DOHH2 (cell line): ENCODE measurements at regions not wholly inside any gene's neighbourhood (a gene's known extent, or its start where the extent isn't known, plus 50 kb on each side); places are given as distances from the start of the nearest gene placed in this dataset.

ENCODE experiments used
- CTCF ChIP-seq: fragments of 200-600 bp; sonication (generic); IDR thresholded peaks from one replicate; pipeline ENCODE4 v1.5.1; 2014; ENCODE audit warnings: antibody characterized with exemption, mild to moderate bottlenecking, low read depth, low read length; ENCODE audit not compliant: poor library complexity, severe bottlenecking
- EZH2phosphoT487 ChIP-seq: fragments of 200-600 bp; sonication (generic); IDR thresholded peaks from 2 replicates; pipeline ENCODE4 v1.6.1; 2017; ENCODE audit warnings: borderline replicate concordance, mild to moderate bottlenecking, antibody characterized with exemption, low read length, moderate library complexity, mixed read lengths

DNA sequence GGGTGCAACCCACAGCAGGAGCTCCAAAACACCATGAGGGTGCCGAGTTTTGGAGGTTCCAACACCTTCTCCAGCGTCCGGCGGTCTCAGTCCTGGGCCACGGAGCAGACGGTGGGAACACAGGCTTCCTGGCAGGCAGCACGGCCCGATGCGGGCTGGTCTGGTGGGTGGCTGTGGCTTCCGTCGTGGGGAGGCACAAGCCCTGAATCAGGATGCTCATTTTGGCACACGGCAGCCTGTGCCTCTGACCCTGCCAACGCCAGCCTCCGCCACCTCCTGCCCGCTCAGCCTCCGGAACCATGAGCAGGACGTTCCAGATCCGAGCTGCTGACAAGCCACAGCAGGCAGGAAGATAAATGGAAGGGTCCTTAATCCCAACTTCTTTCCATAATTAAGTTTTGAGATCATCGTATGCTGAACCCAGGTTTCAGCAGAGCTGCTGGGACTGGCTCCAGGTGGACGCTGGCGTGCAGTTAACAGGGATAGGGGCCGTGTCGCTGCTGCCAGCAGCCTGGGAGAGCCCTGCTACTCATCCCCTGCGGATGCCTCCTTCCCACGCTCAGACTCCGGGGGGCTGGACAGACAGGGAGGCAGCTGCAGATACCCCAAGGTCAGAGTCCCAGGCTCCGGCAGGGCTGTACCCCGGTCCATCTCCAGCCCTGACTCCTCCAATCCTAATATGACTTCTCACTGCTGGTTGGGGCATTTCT is 136.6 kb downstream of the ENGASE start:
- TF ChIP-seq CTCF (no peak), EZH2phosphoT487 (no peak)
